OCI-LY3 (cell line): ENCODE measurements at regions not wholly inside any gene's neighbourhood (a gene's known extent, or its start where the extent isn't known, plus 50 kb on each side); places are given as distances from the start of the nearest gene placed in this dataset.

Experiments
- H2AFZ ChIP-seq: fragments of 200-600, 300-600 bp; shearing (Covaris generic); 2 replicates; pipeline ENCODE4 v1.6.0; 2014; ENCODE audit warnings: antibody characterized with exemption, low read depth, low read length
- H3K27ac ChIP-seq: fragments of 200-600, 300-600 bp; sonication (generic); 2 replicates; pipeline ENCODE4 v1.5.1; 2014; ENCODE audit warnings: mild to moderate bottlenecking, low read length, moderate library complexity, mixed read lengths
- H3K27me3 ChIP-seq: fragments of 200-600, 300-600 bp; sonication (generic); 2 replicates; pipeline ENCODE4 v1.6.1; 2014; ENCODE audit warnings: low read depth, low read length, mixed read lengths
- H3K36me3 ChIP-seq: fragments of 200-600, 300-600 bp; sonication (generic); replicated peaks from 2 replicates; pipeline ENCODE3; 2014; ENCODE audit warnings: low read depth, low read length, mixed read lengths
- H3K4me1 ChIP-seq: fragments of 300-600, 200-600 bp; sonication (generic); 2 replicates; pipeline ENCODE4 v1.6.1; 2014; ENCODE audit warnings: low read length, mixed read lengths
- H3K4me2 ChIP-seq: fragments of 200-600, 300-600 bp; sonication (generic); 2 replicates; pipeline ENCODE4 v1.6.1; 2014; ENCODE audit warnings: low read length, mixed read lengths
- H3K4me3 ChIP-seq: fragments of 300-600, 200-600 bp; sonication (generic); 2 replicates; pipeline ENCODE4 v1.5.1; 2014; ENCODE audit warnings: antibody characterized with exemption, mild to moderate bottlenecking, low read length, moderate library complexity
- H3K79me2 ChIP-seq: fragments of 300-600, 200-600 bp; shearing (Covaris generic); 2 replicates; pipeline ENCODE4 v1.6.1; 2014; ENCODE audit warnings: mild to moderate bottlenecking, low read length, mixed read lengths
- H3K9ac ChIP-seq: fragments of 300-600, 200-600 bp; shearing (Covaris generic); 2 replicates; pipeline ENCODE4 v1.6.0; 2014; ENCODE audit warnings: mild to moderate bottlenecking, low read length, moderate library complexity
- H3K9me3 ChIP-seq: fragments of 200-600, 300-600 bp; shearing (Covaris generic); 2 replicates; pipeline ENCODE4 v1.6.1; 2014; ENCODE audit warnings: low read length, mixed read lengths; ENCODE audit not compliant: insufficient read depth
- H4K20me1 ChIP-seq: fragments of 200-600, 300-600 bp; sonication (generic); 2 replicates; pipeline ENCODE4 v1.6.1; 2016; ENCODE audit warnings: low read length, mixed read lengths; ENCODE audit not compliant: insufficient read depth
- CTCF ChIP-seq: fragments of 200-600, 300-600 bp; sonication (generic); IDR thresholded peaks from 2 replicates; pipeline ENCODE4 v1.5.1; 2014; ENCODE audit warnings: antibody characterized with exemption, low read length, low read depth
- EZH2phosphoT487 ChIP-seq: fragments of 200-600 bp; shearing (Covaris generic); IDR thresholded peaks from 2 replicates; pipeline ENCODE4 v1.6.1; 2018; ENCODE audit warnings: antibody characterized with exemption, mixed run types, low read depth

- Histone ChIP-seq H3K4me2 (no peak overlapping the region), H3K9ac (no peak overlapping the region), H3K36me3 (no peaks in the 10 kb centered on the region), H3K27ac (no peak overlapping the region), H3K9me3 (no peaks in the 10 kb centered on the region), H4K20me1 (no peaks in the 10 kb centered on the region), H3K79me2 (no peaks in the 10 kb centered on the region), H3K27me3 (no peaks in the 10 kb centered on the region), H2AFZ (no peak overlapping the region), H3K4me1 (no peaks in the 10 kb centered on the region), H3K4me3 (no peak overlapping the region)
- TF ChIP-seq CTCF (no peak), EZH2phosphoT487 (no peak)
Measured at GRCh38 chr7:124692425-124692824, 73.2 kb downstream of the GPR37 start.

DNA sequence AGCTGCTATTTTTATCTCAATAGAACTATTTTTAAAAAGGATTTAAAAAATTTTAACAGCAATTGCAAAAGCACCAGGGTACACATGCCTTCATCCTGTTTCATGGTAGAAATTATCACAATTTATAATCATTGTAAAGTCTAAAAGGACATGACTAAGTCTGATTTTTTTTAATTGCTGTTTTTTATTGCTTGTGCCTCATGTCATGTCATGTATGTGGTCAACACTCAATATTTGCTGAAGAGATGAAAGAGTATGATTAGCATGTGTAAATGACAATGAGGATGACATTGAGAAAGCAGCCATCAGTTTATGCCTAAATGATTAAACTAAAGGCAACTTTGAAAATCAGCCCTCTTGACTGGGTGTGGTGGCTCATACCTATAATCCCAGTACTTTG, 74.8 kb downstream of the GPR37 start:
- no peaks in the 10 kb centered on the region for H3K27me3 ChIP-seq
- no peak overlapping the region for H3K27ac ChIP-seq
- no peaks in the 10 kb centered on the region for H3K79me2 ChIP-seq
- H3K4me1 ChIP-seq = no peaks in the 10 kb centered on the region
- no peaks in the 10 kb centered on the region for H3K9me3 ChIP-seq
- no peak overlapping the region for H3K4me2 ChIP-seq
- no peak overlapping the region for H3K4me3 ChIP-seq
- no peak overlapping the region for H2AFZ ChIP-seq
- no peaks in the 10 kb centered on the region for H3K36me3 ChIP-seq
- H4K20me1 ChIP-seq = no peaks in the 10 kb centered on the region
- no peak for TF ChIP-seq CTCF
- no peak for TF ChIP-seq EZH2phosphoT487
- no peak overlapping the region for H3K9ac ChIP-seq

DNA sequence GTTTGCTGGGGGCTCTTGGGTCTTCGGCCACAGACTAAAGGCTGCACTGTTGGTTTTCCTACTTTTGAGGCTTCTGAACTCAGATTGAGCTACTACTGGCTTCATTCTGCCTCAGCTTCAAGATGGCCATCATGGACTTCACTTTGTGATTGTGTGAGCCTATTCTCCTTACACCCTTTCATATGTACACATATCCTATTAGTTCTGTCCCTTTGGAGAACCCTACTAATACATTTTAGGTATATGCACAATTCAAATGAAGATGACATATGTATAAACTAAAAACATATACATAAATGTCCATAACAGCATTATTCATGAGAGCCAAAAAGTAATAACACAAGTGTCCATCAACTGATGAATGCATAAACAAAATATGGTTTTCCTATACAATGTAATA, 75.7 kb downstream of the GPR37 start:
- Histone ChIP-seq H3K4me3 (no peak overlapping the region), H3K9me3 (no peaks in the 10 kb centered on the region), H3K4me1 (no peaks in the 10 kb centered on the region), H3K27ac (no peak overlapping the region), H3K27me3 (no peaks in the 10 kb centered on the region), H3K4me2 (no peak overlapping the region), H3K36me3 (no peaks in the 10 kb centered on the region), H4K20me1 (no peaks in the 10 kb centered on the region), H3K9ac (no peak overlapping the region), H2AFZ (no peak overlapping the region), H3K79me2 (no peaks in the 10 kb centered on the region)
- TF ChIP-seq EZH2phosphoT487 = no peak
- TF ChIP-seq CTCF = no peak

GRCh38 chr7:124689523-124689922, 76.1 kb downstream of the GPR37 start:
- Histone ChIP-seq H3K27ac (no peak overlapping the region), H3K4me3 (no peak overlapping the region), H4K20me1 (no peaks in the 10 kb centered on the region), H3K9ac (no peak overlapping the region), H3K27me3 (no peaks in the 10 kb centered on the region), H3K36me3 (no peaks in the 10 kb centered on the region), H3K4me2 (no peak overlapping the region), H3K79me2 (no peaks in the 10 kb centered on the region), H3K4me1 (no peaks in the 10 kb centered on the region), H3K9me3 (no peaks in the 10 kb centered on the region), H2AFZ (no peak overlapping the region)
- TF ChIP-seq CTCF (no peak), EZH2phosphoT487 (no peak)
